HUES64 (cell line): ENCODE measurements at regions not wholly inside any gene's neighbourhood (a gene's known extent, or its start where the extent isn't known, plus 50 kb on each side); places are given as distances from the start of the nearest gene placed in this dataset.

Experiments
- H3K27ac ChIP-seq: 2 replicates; pipeline ENCODE4 v1.7.0; 2013; ENCODE audit warnings: low read depth, low read length, inconsistent platforms
- H3K27me3 ChIP-seq: 2 replicates; pipeline ENCODE4 v1.6.1; 2013; ENCODE audit warnings: mild to moderate bottlenecking, low read length; ENCODE audit not compliant: insufficient read depth
- H3K36me3 ChIP-seq: 2 replicates; pipeline ENCODE4 v1.6.1; 2013; ENCODE audit warnings: mild to moderate bottlenecking, low read length; ENCODE audit not compliant: insufficient read depth
- H3K4me1 ChIP-seq: 2 replicates; pipeline ENCODE4 v1.6.1; 2013; ENCODE audit warnings: mild to moderate bottlenecking, low read length, moderate library complexity; ENCODE audit not compliant: insufficient read depth
- H3K4me3 ChIP-seq: 2 replicates; pipeline ENCODE4 v1.5.1; 2013; ENCODE audit warnings: mild to moderate bottlenecking, low read length, moderate library complexity
- H3K9ac ChIP-seq: 2 replicates; pipeline ENCODE4 v1.6.1; 2013; ENCODE audit warnings: mild to moderate bottlenecking, low read depth, low read length
- H3K9me3 ChIP-seq: 2 replicates; pipeline ENCODE4 v1.6.1; 2013; ENCODE audit warnings: low read depth, low read length; ENCODE audit not compliant: insufficient read depth
- WGBS: fragments of 150-250, 120-280 bp; methylation state at CpG from one replicate; pipeline ENCODE4 v1.1.7; 2013; ENCODE audit warnings: missing lambda C conversion rate; 5-methylcytosine and 5-hydroxymethylcytosine counted together

GRCh38 chr9:89969156-89969675 lies 364.4 kb downstream of the GADD45G start:
- 95% methylated on average over 3 of the region's 3 CpGs for WGBS
- Histone ChIP-seq H3K36me3 (no peaks in the 10 kb centered on the region), H3K4me3 (no peak overlapping the region), H3K4me1 (no peaks in the 10 kb centered on the region), H3K9ac (no peak overlapping the region), H3K27ac (no peak overlapping the region), H3K9me3 (no peaks in the 10 kb centered on the region), H3K27me3 (no peaks in the 10 kb centered on the region)

- no peaks in the 10 kb centered on the region for H3K4me1 ChIP-seq
- no peak overlapping the region for H3K27ac ChIP-seq
- H3K9ac ChIP-seq: no peak overlapping the region
- 92% methylated on average over 11 of the region's 11 CpGs for WGBS
- no peak overlapping the region for H3K4me3 ChIP-seq
- H3K27me3 ChIP-seq: no peaks in the 10 kb centered on the region
- H3K9me3 ChIP-seq: no peaks in the 10 kb centered on the region
- no peaks in the 10 kb centered on the region for H3K36me3 ChIP-seq
Observed at GRCh38 chr9:89969881-89970639, 365.2 kb downstream of the GADD45G start.

GRCh38 chr9:89970701-89971100 lies 365.9 kb downstream of the GADD45G start:
- H3K27ac ChIP-seq: no peak overlapping the region
- H3K4me3 ChIP-seq: no peak overlapping the region
- 88% methylated on average over 15 of the region's 15 CpGs for WGBS
- H3K27me3 ChIP-seq: no peaks in the 10 kb centered on the region
- H3K9me3 ChIP-seq: no peaks in the 10 kb centered on the region
- H3K9ac ChIP-seq: no peak overlapping the region
- H3K36me3 ChIP-seq: no peaks in the 10 kb centered on the region
- no peaks in the 10 kb centered on the region for H3K4me1 ChIP-seq

- Histone ChIP-seq H3K27ac (no peak overlapping the region), H3K4me3 (no peak overlapping the region), H3K9ac (no peak overlapping the region), H3K4me1 (no peaks in the 10 kb centered on the region), H3K36me3 (no peaks in the 10 kb centered on the region), H3K9me3 (no peaks in the 10 kb centered on the region), H3K27me3 (no peaks in the 10 kb centered on the region)
- 99% methylated on average over 4 of the region's 5 CpGs for WGBS
Observed at GRCh38 chr9:89972535-89972934, 367.7 kb downstream of the GADD45G start.

- Histone ChIP-seq H3K36me3 (no peaks in the 10 kb centered on the region), H3K4me3 (no peak overlapping the region), H3K27ac (no peak overlapping the region), H3K9me3 (no peaks in the 10 kb centered on the region), H3K9ac (no peak overlapping the region), H3K4me1 (no peaks in the 10 kb centered on the region), H3K27me3 (no peaks in the 10 kb centered on the region)
Observed at GRCh38 chr9:89974582-89974981, 369.8 kb downstream of the GADD45G start.

- Histone ChIP-seq H3K27me3 (no peaks in the 10 kb centered on the region), H3K4me1 (no peaks in the 10 kb centered on the region), H3K4me3 (no peak overlapping the region), H3K36me3 (no peaks in the 10 kb centered on the region), H3K9ac (no peak overlapping the region), H3K27ac (no peak overlapping the region), H3K9me3 (no peaks in the 10 kb centered on the region)
- WGBS: 100% methylated on average over 1 of the region's 1 CpG
Observed at GRCh38 chr9:89975024-89975423, 370.2 kb downstream of the GADD45G start.

GRCh38 chr9:89975630-89976029 lies 370.8 kb downstream of the GADD45G start:
- Histone ChIP-seq H3K4me1 (no peaks in the 10 kb centered on the region), H3K27ac (no peak overlapping the region), H3K4me3 (no peak overlapping the region), H3K36me3 (no peaks in the 10 kb centered on the region), H3K27me3 (no peaks in the 10 kb centered on the region), H3K9ac (no peak overlapping the region), H3K9me3 (no peaks in the 10 kb centered on the region)
- 90% methylated on average over 2 of the region's 2 CpGs for WGBS

GRCh38 chr9:89978185-89978584 lies 373.4 kb downstream of the GADD45G start:
- H3K27me3 ChIP-seq: no peaks in the 10 kb centered on the region
- 42% methylated on average over 4 of the region's 4 CpGs for WGBS
- no peaks in the 10 kb centered on the region for H3K4me1 ChIP-seq
- H3K9me3 ChIP-seq: no peaks in the 10 kb centered on the region
- no peaks in the 10 kb centered on the region for H3K36me3 ChIP-seq
- H3K27ac ChIP-seq: no peak overlapping the region
- no peak overlapping the region for H3K9ac ChIP-seq
- no peak overlapping the region for H3K4me3 ChIP-seq

- H3K4me3 ChIP-seq: no peak overlapping the region
- no peaks in the 10 kb centered on the region for H3K27me3 ChIP-seq
- H3K27ac ChIP-seq: no peak overlapping the region
- H3K9me3 ChIP-seq: no peaks in the 10 kb centered on the region
- no peaks in the 10 kb centered on the region for H3K36me3 ChIP-seq
- no peaks in the 10 kb centered on the region for H3K4me1 ChIP-seq
- no peak overlapping the region for H3K9ac ChIP-seq
- WGBS: 88% methylated on average over 4 of the region's 5 CpGs
Observed at GRCh38 chr9:89980600-89980999, 375.8 kb downstream of the GADD45G start.

- Histone ChIP-seq H3K27me3 (no peaks in the 10 kb centered on the region), H3K36me3 (no peaks in the 10 kb centered on the region), H3K9ac (no peak overlapping the region), H3K4me1 (no peaks in the 10 kb centered on the region), H3K27ac (no peak overlapping the region), H3K4me3 (no peak overlapping the region), H3K9me3 (no peaks in the 10 kb centered on the region)
- 91% methylated on average over 3 of the region's 3 CpGs for WGBS
Observed at GRCh38 chr9:89982016-89982415, 377.2 kb downstream of the GADD45G start.

GRCh38 chr9:89983411-89983810 lies 378.6 kb downstream of the GADD45G start:
- no peak overlapping the region for H3K9ac ChIP-seq
- no peaks in the 10 kb centered on the region for H3K9me3 ChIP-seq
- H3K36me3 ChIP-seq: no peaks in the 10 kb centered on the region
- no peaks in the 10 kb centered on the region for H3K4me1 ChIP-seq
- WGBS: 91% methylated on average over 1 of the region's 3 CpGs
- H3K27me3 ChIP-seq: no peaks in the 10 kb centered on the region
- no peak overlapping the region for H3K4me3 ChIP-seq
- no peak overlapping the region for H3K27ac ChIP-seq

GRCh38 chr9:89984214-89984613 lies 379.4 kb downstream of the GADD45G start:
- Histone ChIP-seq H3K4me1 (no peaks in the 10 kb centered on the region), H3K4me3 (no peak overlapping the region), H3K36me3 (no peaks in the 10 kb centered on the region), H3K9me3 (no peaks in the 10 kb centered on the region), H3K27me3 (no peaks in the 10 kb centered on the region), H3K27ac (no peak overlapping the region), H3K9ac (no peak overlapping the region)
- 63% methylated on average over 1 of the region's 1 CpG for WGBS
